ENCODE measurements at regions not wholly inside any gene's neighbourhood (a gene's known extent, or its start where the extent isn't known, plus 50 kb on each side); places are given as distances from the start of the nearest gene placed in this dataset.

- TF ChIP-seq POLR2A (IDR thresholded peaks at IDR 0.05) (no peak), CTCF (IDR thresholded peaks at IDR 0.05) (no peak), EP300 (IDR thresholded peaks at IDR 0.05) (no peak)
Observed at GRCh38 chr9:16217943-16218701, 652.3 kb downstream of the BNC2 start.

All from ovary (tissue), 3 donors.